GM12872 (cell line): ENCODE measurements at regions not wholly inside any gene's neighbourhood (a gene's known extent, or its start where the extent isn't known, plus 50 kb on each side); places are given as distances from the start of the nearest gene placed in this dataset.

ENCODE experiments used
- CTCF ChIP-seq: IDR thresholded peaks from 3 replicates; pipeline ENCODE4 v1.5.1; 2011; ENCODE audit warnings: low read depth, mild to moderate bottlenecking, low read length, moderate library complexity; ENCODE audit not compliant: insufficient read depth

DNA sequence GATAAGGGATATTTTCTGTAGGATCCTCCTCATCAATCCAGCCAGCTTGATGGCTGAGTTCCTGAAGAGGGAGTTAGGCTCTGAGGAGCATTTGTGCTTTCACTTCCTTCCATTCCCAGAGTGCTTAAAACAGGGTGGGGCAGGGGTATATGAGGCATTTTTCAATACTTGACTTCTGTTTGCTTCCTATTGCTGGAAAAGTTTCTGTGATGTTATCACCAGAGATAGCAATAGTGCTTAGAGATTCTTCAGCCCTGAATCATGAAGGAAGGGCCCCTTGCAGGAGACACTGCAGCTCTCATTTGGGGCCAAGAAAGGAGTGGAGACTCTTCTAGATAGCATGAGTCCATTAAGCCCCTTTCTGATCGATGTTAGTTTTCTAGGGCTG lies 166.7 kb upstream of the RPS6KA3 start:
- TF ChIP-seq CTCF = no peak

DNA sequence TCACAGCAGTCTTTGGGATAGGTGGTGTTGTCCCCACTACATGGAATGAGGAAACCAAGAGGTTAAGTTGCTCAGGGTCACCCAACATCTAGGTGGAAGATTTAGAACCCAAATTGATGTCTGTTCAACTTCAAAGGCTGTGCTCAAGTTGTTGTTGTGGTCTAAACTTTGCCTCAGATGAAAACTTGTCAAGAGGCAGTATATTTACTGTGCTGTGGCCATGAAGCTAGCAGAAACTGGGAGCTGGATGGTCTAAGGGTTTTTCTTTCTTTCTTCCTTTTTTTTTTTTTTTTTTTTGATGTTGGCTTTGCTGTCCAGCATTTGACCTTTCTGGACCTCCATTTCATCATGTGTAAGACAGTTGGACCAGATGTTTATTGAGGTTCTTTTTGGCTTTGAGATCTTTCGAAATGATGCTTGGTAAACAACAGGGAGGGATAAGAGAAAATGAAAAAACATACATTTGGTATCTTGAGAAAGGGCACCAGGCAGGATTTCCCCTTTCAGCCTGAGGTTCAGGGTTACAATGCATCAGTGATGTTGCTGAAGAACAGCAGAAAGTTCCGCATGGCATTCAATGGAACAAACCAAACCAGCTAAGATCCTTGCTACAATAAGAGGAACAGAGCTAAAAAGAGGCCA lies 166.2 kb upstream of the RPS6KA3 start:
- TF ChIP-seq CTCF = no peak

DNA sequence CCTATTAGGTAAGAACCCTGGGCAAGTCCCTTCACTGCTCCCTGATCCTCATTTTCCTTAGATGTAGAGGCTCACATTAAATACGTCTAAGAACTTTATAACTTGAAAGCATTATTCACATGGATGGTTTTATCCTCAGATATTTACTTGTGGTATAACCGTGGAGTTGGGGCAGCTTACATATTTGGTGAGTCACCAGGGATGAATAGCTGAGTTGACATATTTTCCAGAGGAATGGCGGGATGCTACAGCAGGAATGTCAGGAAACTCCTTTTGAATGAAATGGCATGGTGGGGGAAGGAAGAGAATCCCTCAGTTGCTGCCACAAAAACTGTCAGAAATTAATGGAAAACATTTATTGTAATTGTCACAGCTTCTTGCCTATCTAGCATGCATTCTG lies 165.3 kb upstream of the RPS6KA3 start:
- TF ChIP-seq CTCF = no peak

DNA sequence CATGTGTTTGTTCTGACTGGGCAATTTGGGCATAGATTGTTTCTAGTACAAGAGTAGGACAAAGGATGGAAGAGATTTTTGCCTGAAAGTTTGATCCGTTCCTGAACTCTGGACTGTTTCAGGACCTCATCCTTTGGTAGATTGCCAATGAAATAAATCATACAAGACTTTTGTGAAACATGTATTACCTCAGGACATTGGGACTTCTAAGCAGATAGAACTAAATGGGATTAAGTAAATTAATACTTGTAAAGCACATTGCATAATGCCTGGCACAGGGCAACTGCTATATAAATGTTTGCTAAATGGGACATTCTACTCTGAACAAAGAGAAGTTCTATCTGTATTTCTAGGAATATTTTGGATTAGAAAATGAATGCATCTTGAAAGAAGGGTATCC lies 164.8 kb upstream of the RPS6KA3 start:
- no peak for TF ChIP-seq CTCF

DNA sequence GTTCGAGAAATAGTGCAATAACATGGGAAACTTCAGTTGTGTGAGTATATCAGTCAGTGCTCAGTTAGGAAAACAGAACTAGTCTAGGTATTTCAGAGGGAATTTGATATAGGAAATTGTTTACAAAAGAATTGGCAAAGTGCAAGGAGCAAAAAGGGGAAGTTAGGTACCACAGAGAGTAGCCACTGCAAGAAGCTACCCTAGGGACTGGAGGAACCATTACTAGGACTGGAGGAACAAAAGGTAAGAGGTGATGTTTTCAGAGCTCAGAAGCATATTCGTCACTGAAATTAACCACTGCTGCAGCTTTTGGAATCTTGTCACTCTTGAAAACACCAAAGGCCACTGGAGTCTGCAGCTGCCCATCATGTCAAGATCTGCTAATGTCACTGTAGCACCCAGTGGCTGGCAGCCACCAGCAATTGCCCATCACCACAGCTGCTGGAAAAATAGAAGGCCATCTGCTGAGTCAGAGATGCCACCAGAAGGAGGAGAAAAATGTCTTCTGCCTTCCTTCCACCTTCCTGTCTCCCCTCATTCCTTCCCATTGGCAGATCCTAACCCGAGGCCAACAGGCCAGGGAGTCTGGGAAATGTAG lies 160.6 kb upstream of the RPS6KA3 start:
- TF ChIP-seq CTCF = no peak

DNA sequence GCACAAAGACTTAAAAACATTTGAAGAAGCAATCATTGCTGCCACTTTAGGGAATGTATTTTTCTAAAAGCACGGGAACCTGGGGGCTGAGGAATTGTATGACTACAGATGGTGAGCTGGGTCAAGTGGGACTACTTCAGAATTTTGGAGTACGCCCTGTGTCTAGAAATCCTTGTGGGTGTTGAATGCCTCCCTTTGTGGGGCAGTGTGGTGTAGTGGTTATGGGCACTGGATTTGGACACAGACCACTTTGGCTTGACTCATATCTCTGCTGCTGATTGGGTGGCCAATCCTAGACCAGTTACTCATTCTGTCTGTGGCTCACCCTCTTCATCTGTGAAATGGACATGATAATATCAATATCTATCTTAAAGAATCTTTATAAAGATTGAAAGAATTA lies 155.0 kb upstream of the RPS6KA3 start:
- no peak for TF ChIP-seq CTCF

DNA sequence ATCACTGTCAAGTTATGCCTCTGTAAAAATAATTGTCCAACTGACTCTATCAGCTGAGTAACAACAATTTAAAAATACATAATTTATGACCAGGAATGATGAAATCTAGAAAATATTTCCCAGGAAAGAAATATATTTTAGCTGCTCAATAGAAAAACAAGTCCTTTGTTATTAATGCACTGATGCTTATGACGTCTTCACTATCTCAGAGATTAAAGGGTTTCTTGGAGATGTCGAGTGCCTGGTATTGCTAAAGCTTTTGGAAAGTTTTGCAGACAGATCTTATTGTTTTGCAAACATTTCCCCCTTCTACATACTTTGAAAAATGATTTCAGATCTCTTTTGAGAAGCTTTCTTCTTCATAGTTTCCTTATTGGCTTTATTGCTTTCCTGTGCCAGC lies 154.6 kb upstream of the RPS6KA3 start:
- TF ChIP-seq CTCF = no peak
